Right forelimb (tissue), 1 donor: ENCODE measurements at regions not wholly inside any gene's neighbourhood (a gene's known extent, or its start where the extent isn't known, plus 50 kb on each side); places are given as distances from the start of the nearest gene placed in this dataset.

ENCODE experiments used
- DNase-seq: peaks from one replicate; pipeline ENCODE4 v3.0.0-alpha.2; 2018

DNA sequence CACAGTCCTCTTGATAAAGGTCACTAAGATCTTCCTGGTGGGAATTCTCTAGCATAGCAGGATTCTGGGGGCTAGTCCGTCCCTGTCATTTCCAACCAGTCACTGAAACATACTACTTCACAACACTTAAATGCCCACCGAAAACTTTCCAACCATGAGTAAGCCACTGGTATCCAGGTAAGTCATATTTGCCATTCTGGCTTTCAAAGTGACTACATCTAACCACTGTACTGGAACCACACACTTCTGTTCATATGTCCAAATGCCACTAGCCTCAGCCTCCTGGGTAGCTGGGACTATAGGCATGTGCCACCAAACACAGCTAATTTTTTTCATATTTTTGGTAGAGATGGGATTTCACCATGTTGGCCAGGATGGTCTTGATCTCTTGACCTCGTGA, 64.3 kb upstream of the VANGL1 start:
- DNase-seq: no peak

GRCh38 chr1:115575661-115576060, 66.1 kb upstream of the VANGL1 start:
- no peak for DNase-seq

- DNase-seq: no peak
Observed at GRCh38 chr1:115572710-115573109, 69.1 kb upstream of the VANGL1 start.

- DNase-seq: no peak
Observed at GRCh38 chr1:115567431-115567830, 74.3 kb upstream of the VANGL1 start.

GRCh38 chr1:115565791-115566190, 76.0 kb upstream of the VANGL1 start:
- no peak for DNase-seq

DNA sequence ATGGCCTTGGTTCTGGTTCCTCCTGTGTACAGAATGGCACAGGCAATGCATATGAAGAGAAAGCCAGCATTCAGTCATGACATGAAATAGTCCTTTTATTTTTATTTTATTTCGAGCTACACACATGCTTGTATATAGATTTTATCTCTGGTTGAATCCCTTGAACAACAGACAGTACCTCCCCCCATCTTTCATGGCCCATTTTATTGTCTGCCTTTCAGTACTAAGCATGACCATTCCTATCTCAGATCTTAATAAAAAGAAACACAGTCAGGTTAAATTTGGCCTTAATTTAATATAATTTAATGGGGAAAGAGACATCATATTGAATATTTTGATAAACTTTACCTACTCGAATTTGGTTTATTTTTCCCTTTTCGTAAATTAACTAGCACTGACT, 76.4 kb upstream of the VANGL1 start:
- no peak for DNase-seq

DNA sequence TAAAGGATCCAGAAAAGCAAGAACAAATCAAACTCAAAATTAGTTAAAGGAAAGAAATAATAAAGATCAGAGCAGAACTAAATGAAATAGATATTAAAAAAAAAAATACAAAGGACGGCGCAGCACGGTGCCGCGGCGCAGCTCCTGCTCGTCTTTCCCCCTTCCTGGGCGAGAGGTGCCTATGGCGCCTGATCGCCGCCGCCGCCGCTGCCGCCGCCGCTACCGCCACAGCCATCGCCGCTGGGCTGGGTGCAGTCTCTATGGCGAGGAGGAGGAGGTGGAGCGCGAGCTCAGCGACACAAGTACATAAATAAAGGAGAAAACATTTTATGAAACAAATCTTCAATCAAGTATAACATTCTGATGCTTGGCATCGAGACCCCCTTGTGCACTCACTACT, 77.6 kb upstream of the VANGL1 start:
- DNase-seq: no peak

DNA sequence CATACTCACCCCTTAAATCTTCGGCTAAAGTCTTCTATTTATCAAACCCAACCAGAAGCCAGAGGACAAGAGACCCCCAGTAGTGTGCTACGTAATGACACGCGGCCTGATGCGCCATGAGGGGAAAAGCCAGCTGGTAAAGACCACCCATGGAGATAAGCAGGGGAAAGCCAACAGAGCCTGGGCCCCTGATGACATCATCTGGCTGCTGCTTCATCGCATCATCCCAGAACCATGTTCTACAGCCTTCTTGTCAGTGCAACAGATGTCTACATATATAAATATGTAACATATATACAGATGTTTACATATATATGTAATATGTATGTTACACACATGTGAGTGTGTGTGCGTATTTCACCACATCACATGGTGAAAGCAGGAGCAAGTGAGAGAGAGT, 81.7 kb upstream of the VANGL1 start:
- DNase-seq: no peak

- no peak for DNase-seq
Observed at GRCh38 chr1:115558275-115558674, 83.5 kb upstream of the VANGL1 start.

DNA sequence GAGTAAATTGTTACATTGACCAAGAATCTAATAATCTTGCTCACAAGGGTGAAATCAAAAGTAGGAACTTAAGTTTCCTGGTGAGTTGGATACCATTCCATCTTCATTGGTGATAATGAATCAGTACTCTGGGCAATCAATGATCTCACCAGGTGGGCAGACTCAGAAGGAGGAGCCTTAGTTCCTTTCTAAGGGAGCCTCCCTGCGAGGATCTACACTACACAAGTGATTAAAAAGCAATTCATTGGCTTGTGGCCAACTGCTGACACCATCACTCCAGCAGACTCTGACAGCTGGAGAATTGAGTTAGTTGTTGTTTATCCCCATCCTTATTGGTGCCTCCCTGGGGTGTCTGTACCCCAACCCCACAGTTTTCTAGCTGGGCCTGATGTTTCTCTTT, 84.1 kb upstream of the VANGL1 start:
- DNase-seq: no peak

GRCh38 chr1:115556236-115556635, 85.5 kb upstream of the VANGL1 start:
- no peak for DNase-seq

DNA sequence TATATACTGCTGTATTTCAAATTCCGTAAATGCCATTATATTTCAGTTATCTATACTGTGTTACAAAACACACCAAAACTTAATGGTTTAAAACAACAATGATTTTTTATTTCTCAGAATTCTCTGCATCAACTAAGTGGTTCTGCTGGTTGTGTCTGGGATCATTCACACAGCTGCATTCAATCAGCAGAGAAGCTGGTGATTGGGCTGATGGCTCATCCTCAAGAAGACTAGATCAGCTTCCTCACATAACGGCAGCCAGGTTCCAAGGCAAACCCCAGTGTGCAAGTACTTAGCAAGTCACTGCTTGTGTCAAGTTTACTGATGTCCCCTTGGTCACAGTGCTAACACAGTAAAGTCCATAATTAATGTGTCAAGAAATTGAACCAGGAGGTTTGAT, 86.3 kb upstream of the VANGL1 start:
- DNase-seq: no peak

- no peak for DNase-seq
Observed at GRCh38 chr1:115547696-115548095, 94.1 kb upstream of the VANGL1 start.

GRCh38 chr1:115546846-115547245, 94.9 kb upstream of the VANGL1 start:
- no peak for DNase-seq

DNA sequence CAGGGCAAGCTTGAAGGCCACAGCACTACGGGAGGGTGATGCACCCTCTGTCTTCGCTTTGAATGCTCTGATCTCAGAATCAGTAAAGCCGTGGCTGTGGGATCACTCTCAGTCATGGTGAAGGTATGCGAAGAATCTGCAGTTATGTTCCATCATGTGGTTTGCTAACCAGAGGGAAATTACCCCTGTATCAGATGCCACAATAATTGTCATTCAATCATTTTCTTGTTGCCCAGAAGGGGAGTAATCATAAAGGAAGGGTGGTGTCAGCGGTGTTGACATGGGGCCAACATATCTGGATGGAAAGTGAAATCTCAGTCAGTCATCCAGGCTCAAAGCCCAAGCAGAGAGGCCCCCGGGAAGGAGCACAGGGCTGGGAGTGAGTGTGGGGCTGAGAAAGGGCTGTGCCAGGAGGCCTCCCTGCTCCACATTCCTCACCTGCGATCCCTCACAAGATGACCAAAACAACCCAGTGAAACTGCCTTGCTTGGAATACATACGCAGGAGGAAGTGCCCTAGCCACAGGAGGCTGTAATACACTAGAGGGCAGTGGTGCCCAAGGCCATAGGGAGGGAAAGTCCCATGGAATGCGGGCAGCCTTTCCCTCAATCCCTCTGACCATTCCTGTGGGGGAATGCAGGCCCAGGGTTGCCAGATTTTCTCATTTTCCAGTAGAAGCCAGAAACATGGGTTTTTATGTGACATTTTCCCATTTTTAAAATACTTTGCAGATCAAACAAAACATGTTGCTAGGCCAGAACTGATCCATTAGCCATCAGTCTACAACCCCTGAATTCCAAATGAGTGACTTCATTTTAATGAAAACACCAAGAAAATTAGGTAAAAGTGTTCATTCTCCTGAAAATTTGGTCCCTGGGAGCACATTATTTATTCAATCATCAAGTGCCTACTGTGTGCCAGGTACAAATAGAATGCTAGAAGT, 95.7 kb upstream of the VANGL1 start:
- peak; percentile 69 for DNase-seq

DNA sequence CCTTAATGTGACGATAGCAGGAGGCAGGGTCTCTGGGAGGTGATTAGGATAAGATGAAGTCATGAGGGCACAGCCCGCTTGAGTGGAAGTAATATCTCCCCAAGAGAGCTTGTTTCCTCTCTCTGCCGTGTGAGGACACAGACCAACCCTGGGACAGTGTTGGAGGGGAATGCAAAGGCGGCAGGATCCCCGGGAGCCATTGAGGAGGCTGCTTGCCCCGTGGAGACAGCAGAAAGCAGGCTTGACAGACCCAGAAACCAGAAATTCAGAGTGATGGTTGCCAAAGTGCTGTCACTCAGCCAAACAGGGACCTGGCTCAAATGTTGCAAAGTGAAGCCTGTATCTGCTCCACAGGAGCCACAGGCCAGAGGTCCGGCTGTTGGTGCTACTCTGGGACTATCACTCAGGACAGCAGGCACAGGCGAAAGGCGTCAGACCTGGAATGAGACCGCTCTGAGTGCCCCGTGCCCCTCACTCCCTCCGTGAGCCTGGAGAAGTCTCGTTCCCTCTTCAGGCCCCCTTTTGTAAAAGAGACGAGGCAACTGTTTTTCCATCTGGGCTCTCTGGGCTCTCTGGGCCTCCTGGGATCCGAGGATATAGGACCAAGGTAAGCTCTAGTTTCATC, 96.6 kb upstream of the VANGL1 start:
- DNase-seq: no peak

DNA sequence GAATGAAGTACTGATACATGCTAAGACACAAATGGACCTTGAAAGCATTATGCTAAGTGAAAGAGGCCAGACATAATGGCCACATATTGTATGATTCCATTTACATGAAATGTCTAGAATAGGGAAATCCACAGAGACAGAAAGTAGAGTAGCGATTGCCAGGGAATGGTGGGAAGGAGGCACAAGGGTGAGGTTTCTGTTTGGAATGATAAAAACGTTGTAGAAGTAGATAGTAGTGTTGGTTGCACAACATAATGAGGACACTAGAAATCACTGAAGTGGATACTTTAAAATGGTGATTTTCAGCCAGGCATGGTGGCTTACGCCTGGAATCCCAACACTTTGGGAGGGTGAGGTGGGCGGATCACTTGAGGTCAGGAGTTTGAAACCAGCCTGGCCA, 97.6 kb upstream of the VANGL1 start:
- no peak for DNase-seq

- no peak for DNase-seq
Observed at GRCh38 chr1:115543247-115543646, 98.5 kb upstream of the VANGL1 start.

DNA sequence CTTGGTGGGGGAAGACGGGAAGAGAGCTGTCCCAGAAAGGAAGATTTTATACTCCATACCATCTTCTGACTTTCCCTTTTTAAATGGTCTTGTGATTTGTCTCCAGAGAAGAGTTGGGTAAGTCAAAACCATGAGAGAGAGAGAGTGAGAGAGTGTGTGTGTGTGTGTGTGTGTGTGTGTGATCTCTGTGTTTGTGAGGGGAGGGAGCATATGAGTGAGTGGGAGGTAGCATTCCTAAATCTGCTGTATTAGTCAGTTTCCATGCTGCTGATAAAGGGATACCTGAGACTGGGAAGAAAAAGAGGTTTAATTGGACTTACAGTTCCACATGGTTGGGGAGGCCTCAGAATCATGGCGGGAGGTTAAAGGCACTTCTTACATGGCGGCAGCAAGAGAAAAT, 102.0 kb upstream of the VANGL1 start:
- DNase-seq: no peak

DNA sequence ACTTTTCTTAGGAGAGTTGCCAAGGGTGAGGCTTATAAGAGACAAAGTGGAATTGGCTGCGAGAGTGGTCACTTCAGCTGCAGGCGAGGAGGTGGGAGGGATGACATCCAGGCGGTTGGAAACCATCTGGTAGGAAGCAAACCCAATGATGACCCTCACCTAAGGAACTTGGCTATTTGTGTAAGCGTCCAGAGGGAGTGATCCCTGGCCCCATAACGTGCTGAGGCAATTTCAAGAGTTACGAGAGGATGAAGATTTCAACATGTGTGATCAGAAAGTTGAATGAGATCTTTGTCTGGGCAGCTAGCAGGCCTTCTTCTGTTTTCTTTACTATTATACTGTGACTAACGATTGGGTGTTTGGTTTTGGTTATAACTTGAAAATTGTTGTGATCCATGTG, 102.7 kb upstream of the VANGL1 start:
- no peak for DNase-seq

DNA sequence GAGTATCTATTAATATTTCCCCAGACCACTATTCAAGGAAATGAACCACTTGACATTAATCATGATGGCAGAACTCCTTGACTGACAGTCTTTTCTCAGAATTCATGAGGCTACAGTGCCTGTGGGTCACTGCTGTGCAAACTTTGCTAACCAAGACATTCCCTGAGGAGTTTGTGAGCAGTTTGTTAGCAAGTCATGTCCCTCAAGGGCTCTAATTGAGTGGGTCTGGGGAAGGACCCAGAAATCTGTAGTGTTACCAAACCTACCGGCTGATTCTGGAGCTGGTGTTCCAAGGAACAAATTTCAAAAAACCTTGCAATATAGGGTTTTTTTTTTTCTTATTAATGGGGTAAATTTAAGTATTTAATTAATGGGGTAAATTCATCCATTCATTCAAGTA, 103.2 kb upstream of the VANGL1 start:
- DNase-seq: no peak

DNA sequence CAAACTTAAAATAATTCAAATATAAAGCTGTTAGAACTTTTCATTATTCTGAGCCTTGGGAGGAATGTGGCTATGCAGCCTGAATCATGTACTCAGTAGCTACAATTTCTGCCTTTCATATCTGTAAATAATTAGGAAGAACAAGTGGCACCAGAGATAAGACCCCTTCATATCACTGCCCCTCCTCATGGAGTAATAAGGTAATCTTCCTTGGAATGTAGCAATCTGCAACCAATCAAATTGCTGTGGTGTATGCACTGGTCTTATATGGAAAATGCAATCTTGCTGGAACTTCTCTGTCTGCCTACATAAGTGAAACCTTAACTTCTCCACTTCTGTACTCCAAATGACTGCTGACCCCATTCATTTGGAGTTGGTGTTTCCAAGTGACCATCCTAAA, 104.4 kb upstream of the VANGL1 start:
- DNase-seq: no peak

DNA sequence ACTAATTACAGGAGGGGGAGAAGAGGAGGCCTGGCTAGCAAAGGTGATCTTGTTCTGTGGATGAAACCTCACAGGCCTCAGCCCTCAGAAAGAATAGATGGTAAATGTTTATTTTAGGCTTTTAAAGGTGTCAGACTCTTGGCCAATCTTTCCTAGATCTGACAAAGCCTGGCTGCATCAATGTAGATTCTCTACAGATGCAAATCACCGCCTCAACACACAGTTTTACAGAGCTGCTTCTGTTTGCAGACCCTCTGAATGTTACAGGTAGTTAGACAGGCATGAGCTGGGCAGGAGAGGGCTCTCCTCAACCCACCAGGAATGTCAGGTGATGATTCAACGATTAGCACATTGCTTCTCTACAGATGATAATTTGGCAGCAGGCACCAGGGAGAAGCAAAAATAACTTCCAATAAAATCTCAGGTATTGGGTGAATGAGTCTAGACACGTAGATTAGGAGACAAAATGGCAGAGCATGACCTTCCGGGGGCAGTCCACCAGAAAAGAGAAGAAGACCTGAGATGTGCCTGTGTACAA, 105.4 kb upstream of the VANGL1 start:
- no peak for DNase-seq

- no peak for DNase-seq
Observed at GRCh38 chr1:115534106-115534505, 107.7 kb upstream of the VANGL1 start.
